GM19025 (cell line): ENCODE measurements at regions not wholly inside any gene's neighbourhood (a gene's known extent, or its start where the extent isn't known, plus 50 kb on each side); places are given as distances from the start of the nearest gene placed in this dataset.

Experiments
- ATAC-seq: cut with Tn5 transposase; IDR thresholded peaks from one replicate; pipeline ENCODE4 v1.9.1; 2021; ENCODE audit warnings: mild to moderate bottlenecking, low read depth, moderate library complexity; ENCODE audit not compliant: unreplicated experiment

DNA sequence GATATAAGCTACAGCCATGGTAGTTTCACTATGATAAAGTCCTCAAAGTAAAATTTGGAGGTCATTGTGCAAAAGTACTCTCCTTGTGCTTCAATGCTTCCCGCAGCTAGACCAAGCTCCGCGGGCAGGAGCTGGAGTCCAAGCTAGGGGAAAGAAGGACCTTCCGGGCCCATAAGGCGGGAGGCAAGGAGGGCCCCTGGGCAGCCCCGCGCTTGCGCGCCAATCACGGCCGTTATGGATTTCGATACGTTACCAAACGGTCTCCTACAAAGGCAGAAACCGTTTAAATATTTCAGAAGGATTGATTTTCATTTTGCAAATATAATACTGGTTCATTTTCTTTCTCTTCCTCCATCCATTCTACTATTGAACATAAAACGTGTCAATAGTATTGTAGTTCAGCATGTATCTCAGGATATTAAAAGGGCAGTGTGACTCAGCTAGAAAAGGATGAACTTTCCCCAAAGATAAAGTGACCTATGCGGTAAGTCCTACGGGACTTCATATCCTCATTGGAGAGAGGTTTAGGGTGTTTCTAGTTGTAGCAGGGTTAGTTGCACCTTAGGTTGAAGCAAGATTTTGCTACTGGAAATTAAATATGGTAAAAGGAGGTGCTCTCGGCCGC is 128.0 kb downstream of the KIF20B start:
- ATAC-seq, result no peak

DNA sequence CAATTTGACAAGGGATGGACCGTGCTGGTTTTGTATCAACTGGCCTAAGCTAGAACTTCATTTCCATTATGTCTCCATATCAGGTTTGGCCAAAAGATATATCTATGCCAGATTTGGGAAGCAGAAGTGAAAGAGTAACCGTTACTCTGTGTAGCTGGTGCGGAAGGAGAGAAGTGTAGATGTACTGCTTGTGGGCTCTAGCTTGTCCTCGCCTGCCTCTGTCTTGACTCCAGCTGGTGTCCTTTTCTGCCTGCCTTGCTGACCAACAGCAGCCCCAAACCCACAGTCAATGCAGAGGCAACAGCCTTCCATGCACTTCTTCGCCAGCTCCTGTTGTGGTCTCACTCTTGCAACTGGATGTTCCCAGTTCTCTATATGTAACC is 128.5 kb downstream of the KIF20B start:
- ATAC-seq, result no peak

DNA sequence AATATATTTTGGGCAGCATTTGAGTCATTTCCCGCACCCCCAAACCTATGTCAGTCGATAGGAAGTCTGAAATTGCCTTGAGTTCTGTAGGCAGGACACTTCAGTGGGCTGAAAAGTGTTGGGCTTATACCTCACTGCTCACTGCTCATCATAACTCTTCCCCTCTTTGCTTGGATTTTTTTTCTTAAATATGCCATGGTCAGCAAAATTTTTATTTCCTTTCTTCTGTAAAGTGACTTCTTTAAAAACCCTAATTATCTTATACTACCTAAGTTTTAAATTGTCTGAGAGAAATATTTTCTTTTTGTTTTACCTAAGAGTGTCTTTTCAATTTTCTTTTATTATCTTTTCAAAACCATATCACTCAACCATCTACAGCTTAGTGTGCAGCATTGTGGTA is 129.2 kb downstream of the KIF20B start:
- no peak for ATAC-seq

DNA sequence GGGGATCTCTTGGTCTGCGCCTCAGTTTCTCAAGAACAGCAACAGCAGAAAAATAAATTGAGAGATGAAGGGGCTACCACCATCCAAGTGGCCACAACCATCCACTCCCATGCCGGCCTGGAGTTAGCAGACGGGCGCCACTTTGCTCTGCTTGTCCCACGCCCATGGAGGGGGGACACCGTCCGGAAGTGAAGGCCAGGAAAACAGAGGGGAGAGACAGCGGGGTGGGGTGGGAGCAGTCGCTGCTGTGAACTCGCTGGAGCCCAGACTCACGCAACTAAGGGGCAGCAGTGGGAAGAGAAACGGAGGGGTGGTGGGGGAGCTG is 135.4 kb downstream of the KIF20B start:
- ATAC-seq, result no peak

- ATAC-seq, result no peak
Measured at GRCh38 chr10:89837165-89838043, 136.0 kb downstream of the KIF20B start.

GRCh38 chr10:89838044-89838615 is 136.7 kb downstream of the KIF20B start:
- ATAC-seq, result no peak

- no peak for ATAC-seq
Measured at GRCh38 chr10:89845541-89846280, 144.3 kb downstream of the KIF20B start.

DNA sequence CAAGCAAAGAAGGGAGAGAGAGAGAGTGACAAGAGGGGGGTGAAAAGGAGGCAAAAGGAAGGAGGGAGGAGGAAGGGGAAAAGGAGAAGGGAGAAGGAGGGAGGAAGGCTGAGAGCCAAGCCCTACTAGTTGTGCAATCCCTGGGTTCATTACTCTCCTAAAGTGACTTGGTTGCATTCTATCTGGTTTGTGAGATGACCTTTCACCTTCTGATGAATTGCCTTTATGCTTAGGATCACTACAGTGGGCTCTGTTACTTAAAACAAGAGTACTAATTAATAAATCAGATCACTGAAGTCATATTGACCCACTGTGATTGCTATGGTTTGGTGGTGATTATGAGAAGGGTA is 144.9 kb downstream of the KIF20B start:
- ATAC-seq, result no peak

- ATAC-seq, result no peak
Measured at GRCh38 chr10:89846786-89847185, 145.4 kb downstream of the KIF20B start.

DNA sequence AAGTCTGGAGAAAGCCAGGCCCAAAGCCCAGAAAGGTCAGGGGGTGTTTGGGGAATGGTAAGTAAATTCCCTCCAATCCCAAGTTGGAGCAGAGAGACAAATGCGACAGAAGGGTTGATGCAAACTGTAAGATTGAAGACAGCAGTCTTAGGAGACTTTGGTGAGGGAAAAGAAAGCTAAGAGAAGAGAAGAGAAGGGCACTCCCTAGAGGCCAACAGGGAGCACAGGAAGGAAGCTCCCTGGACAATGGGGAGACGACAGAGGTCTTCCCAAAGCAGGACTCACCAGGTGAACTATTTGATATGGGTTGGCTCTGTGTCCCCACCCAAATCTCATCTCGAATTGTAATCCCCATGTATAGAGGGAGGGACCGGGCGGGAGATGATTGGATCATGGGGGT is 151.5 kb downstream of the KIF20B start:
- no peak for ATAC-seq

- no peak for ATAC-seq
Measured at GRCh38 chr10:89853781-89854191, 152.4 kb downstream of the KIF20B start.

GRCh38 chr10:89857431-89858042 is 156.1 kb downstream of the KIF20B start:
- ATAC-seq, result no peak

DNA sequence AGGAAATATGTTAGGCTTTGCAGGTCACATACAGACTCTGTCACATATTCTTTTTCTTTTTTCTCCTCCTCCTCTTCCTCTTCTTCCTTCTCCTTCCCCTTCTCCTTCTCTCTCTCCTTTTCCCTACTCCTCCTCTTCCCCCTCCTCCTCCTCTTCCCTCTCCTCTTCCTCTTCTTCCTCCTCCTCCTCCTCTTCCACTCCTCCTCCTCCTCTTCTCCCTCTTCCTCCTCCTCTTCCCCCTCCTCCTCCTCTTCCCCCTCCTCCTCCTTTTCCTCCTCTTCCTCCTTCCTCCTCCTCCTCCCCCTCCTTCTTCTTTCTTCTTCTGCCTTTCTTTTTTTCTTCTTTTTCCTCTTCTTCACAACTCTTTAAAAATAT is 159.8 kb downstream of the KIF20B start:
- no peak for ATAC-seq

- ATAC-seq, result no peak
Measured at GRCh38 chr10:89861584-89862301, 160.4 kb downstream of the KIF20B start.

GRCh38 chr10:89867964-89868363 is 166.6 kb downstream of the KIF20B start:
- ATAC-seq, result no peak

DNA sequence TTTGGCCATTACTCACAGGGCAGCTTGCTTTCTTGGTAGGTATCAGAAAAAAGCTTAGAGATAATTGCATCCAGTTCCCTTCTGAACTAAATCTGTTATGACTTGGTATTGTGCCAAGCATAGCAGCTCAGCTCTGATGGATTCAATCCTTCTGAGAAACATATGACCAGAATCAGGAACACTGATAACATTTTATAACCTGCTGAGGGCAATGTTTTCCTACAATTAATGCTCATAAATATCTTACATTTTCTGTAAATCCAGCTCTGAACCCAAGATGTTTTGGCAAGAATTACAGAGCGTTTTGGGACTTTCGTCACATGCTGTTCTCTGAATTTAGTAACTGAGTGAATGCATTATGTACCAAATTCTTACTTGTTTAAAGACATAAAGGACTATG is 167.8 kb downstream of the KIF20B start:
- ATAC-seq, result no peak

DNA sequence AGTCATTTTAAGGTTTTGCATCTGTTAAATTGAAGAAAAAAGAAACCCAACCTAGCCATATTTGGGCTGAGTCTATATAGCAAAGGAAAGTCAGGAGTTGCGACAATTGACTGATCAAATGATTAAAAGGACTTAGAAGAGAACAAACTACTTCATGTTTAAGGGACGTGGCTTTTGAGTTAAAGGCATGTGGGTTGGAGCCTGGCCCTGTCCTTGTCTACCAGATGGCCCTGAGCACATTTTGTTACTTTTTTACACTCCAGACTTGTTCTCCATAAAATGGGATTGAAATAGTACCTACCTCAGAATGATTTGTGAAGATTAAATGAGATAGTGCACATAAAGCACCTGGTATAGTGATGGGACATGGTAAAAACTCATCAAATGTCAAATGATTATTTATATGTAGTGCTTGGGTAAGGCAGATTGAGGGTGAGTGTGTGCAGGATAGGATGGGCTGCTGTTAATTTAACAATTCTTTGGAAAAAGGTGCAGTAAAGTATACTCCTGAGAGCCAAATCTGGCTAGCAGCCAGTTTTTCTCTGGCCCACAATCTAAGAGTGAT is 168.3 kb downstream of the KIF20B start:
- no peak for ATAC-seq

DNA sequence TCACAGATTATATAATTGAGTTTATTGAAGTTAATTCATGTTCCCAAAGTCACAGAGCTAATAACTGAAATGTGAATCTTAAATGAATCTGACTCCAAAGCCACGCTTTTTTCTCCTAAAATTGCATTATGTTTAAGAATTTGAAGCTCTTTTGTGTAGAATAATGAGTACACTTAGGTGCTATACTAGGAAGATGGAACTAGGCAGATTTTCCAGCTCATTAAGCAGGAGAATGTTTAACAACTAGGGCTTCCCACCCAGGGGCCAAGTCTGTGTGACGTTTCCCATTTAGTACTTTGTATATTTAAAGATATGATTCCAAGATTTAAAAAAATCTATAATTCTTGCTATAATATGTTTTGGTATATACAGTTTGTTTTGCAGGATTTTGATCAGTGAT is 169.5 kb downstream of the KIF20B start:
- no peak for ATAC-seq

GRCh38 chr10:89873055-89873454 is 171.7 kb downstream of the KIF20B start:
- ATAC-seq, result peak; percentile 53

- no peak for ATAC-seq
Measured at GRCh38 chr10:89875557-89875956, 174.2 kb downstream of the KIF20B start.
